NCI-H446 (cell line): ENCODE measurements at regions not wholly inside any gene's neighbourhood (a gene's known extent, or its start where the extent isn't known, plus 50 kb on each side); places are given as distances from the start of the nearest gene placed in this dataset.
A peak's percentile ranks its signal among the peaks of the same experiment; 100 is the strongest.

ENCODE experiments used
- DNase-seq, 2 experiments: peaks; one replicate each; lab custom pipeline; 2025; lab: John Stamatoyannopoulos, UW

DNA sequence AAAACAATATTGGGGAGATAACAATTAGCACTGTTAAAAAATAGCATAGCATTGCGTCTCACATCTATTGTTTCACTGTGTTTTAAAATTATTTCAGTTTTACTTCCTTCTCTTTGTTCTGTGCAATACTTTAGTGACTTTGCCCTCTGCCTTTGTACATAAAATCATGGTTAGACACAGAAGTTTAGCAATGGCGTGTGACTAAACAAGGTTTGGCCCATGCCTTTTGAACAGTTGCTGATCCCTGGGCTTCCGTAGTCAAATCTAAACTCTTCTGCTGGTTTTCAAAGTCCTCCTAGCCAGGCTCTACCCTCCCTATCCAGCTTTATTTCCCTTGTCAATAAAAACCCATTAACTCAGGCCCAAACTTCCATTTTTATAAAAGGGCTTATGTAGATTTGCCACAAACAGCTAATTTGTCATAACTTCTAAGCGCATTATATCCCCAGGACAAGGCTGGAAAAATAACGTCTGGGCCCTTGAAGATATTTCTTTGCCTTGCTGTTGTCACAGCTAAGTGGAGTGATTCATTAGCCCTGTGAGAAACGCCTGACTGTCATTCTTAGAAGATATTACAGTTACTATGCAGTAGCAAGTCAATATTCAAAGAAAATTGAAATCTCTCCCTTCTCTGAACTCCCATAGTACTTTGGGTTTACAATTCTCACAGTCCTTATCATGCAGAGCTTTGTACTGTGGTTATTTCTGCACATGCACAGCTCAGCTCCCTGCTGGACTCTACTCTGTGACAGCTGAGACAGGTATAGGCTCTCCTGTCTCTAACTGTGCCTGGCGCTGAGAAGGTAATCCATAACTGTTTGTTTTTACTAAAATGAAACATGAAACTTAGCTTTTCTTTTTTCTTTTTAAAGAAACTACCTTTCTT lies 123.4 kb upstream of the SLC24A5 start:
- no peak for DNase-seq

DNA sequence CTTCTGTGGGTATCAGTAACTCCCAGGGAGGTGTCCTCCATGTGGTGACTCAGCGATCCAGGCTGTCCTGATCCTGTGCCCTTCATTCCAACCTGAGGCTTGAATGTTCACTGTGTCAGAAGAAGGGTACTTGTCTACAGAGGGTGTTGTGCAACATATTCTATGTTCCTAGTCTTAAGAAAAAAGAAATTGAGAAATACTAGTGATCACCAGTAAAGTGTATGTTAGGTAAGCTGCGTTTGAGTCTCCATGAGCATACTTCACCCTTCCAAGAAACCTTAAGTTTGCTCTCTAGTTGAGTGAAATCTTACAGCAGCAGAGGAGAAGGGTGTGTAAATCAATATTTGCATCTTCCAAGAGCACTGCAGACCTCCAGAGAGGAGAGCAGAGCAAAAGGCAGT lies 122.2 kb upstream of the SLC24A5 start:
- no peak for DNase-seq

DNA sequence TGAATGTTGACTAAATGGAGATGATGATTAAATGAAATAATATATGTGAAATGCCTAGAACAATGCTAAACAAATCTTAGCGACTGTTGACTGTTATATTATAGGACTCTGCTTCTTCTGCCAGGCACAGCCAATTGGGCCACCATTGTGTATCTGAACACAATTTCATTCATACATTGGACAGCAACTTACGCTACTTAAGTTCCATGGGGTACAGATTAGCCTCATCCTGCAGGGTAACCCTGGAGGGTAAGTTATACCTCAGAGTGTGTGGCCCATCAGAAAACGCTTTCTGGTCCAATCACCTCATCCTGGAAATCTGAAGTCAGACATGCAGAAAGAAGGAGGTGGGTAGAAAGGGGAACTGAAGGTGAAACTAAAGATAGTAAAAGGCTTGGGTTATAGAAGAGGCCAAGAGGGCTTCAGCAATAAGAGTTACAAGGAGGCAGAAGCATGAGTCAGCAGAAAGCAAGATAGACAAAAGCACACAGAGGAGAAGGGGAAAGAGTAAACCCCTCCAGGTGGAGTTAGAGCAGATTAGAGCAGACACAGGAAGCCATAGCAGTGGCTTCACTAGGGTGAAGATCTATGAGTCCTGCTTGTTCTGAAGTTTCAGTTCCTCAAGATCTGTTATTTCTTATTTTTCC lies 119.3 kb upstream of the SLC24A5 start:
- DNase-seq = no peak

DNA sequence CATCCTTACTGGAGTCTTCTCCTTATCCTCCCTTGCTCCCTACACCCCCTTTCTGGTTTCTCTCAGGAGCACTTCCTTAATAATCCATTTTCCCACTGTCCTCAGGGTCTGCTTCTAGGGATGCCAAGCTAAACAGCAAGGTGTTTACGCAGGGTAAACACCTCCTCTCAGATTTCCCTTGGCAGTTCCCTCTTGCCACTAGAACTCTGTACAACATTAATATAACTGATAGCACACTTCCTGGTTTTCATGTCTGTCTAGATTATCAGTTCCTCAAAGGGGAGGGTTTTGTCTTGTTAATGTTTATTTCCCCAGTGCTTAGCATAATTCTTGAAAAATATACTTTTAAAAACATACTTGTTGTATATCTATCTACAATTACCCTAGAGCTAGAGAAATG lies 118.0 kb upstream of the SLC24A5 start:
- DNase-seq = no peak

DNA sequence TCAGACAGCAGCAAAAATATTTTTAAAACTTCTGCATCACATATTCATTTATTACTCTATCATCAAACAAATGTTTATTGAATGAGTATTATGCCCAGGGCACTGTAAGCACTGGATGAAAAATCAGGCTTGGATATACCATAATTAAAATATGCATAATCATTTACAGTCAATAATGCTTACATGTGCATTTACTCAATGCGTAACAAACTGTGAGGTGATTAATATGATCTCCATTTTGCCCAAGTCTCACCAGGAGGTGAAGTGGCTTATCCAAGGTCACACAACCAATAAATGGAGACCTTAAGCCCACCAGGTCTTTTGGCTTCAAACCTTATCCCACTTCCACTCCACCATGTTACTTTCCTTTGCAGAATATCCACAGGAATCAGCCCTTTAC lies 117.3 kb upstream of the SLC24A5 start:
- DNase-seq = no peak

DNA sequence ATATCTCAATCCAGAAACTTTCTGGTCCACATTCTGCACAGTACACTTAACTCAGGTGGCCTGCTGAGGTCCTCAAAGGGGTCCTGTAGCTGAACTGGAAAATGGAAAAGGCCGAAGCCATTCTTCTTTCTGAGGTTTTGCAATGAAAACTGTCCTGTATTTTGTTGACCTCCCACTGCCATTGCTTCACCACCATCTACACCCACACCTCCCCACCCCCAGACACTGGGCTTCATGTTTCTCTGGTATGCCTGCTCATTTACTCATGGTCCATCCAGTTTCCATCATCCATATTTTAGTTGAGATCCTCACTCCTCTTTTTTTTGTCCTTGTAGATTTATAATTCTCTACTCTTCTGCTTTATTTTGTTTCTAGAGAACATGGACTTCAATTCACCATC lies 115.7 kb upstream of the SLC24A5 start:
- no peak for DNase-seq

DNA sequence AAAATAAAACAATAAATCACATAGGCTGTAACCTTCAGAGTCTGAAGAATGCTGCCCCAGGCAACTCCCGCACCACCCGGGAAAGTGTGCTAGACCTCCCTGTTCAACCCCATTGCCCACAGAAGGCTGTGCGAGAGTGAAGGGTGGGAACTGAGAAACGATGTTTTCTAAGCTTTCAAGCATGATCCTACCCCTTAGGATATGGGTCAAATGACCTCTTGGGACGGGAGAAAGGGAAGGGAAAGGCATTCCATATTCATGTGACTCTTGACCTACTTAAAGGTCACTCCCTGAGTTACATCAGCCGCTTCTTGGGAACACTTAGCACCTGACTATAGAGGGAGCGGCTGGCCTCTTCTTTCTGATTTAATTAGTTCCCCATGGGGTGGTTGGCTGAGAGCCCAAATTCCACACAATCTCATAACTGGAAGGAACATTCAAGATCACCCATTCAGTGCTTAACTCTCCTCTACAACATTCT lies 114.7 kb upstream of the SLC24A5 start:
- no peak for DNase-seq

DNA sequence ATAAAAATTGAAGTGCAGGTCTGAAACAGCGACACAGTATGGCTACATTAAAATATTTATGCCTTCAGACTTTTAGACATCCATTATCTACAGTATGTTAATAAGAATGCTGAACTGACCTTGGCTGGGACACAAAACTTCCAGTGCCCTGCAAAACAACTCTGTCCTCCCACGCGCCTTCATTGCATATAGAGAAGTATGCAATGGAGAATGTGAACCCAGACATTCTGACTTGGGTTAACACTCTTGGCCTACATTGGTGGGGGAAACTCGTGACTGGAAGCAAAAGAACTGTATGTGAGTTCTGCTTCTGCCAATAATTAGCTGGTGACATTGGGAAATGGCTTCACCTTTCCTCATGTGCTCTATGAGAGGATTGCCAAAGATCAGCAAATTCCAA lies 110.5 kb upstream of the SLC24A5 start:
- DNase-seq = no peak

DNA sequence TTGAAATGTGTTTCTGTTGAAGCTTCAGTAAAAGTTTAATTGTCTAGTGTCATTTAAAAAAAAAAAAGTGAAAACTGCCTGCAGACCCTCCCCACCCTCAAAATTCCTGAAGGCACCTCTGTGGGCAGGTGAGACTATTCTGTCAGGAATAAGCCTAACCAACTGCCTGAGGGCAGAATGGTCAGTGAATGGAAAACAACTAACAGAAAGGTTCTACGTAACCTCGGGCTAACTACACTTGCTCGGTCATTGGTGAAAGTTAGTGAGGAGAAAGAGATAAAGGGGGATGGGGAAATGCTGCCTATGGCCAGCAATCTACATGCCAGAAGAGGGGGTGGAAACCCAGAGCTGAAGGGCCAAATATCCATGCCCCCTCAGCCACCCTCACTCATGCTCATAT lies 108.6 kb upstream of the SLC24A5 start:
- no peak for DNase-seq

DNA sequence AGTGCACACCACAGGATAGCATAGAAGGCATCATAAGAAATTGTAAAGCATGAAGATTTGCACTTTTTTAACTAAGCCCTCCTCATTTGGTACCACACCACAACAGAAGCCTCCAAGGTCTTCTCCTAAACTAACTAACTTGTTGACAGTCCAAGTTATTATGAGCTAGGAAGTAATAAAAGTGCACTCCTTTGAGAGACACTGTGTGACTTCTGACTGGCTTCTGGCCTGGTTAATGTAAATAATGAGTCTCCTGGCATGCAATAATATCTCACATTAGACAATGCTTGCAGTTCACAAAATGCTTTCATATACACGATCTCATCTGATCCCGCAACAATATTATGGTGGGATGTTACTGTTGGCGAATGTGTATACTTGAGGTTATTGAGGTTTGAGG lies 103.9 kb upstream of the SLC24A5 start:
- DNase-seq = no peak

DNA sequence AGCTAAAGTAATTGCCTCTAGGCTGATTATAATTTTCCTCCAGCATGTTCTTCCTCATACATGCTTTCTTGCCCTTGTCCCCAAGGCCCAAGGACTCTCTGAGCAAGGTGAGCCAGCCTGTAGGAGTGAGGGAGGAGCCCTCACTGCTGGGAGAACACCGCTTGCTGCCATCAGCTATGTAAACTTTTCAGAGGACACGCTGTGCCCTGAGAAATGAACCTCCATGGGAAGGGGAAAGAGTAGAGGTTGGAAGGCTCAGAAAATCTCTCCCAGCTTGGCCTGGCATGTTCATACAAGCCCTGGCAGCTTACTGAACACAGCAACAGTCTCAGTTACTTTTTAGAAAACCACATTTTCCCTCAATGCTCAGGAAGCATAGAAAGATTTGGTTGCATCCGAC lies 103.0 kb upstream of the SLC24A5 start:
- DNase-seq = no peak

DNA sequence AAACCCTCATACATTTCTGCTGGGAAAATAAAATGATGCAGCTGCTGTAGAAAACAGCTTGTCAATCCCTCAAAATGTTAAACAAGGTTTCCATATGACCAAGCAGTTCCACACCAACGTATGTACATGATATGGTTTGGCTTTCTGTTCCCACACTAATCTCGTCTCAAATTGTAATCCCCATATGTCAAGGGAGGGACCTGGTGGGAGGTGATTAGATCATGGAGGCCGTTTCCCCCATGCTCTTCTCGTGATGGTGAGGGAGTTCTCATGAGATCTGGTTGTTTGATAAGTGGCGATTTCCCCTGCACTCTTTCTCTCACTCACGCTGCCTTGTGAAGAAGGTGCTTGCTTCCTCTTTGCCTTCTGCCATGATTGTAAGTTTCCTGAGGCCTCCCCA lies 100.6 kb upstream of the SLC24A5 start:
- DNase-seq = no peak

DNA sequence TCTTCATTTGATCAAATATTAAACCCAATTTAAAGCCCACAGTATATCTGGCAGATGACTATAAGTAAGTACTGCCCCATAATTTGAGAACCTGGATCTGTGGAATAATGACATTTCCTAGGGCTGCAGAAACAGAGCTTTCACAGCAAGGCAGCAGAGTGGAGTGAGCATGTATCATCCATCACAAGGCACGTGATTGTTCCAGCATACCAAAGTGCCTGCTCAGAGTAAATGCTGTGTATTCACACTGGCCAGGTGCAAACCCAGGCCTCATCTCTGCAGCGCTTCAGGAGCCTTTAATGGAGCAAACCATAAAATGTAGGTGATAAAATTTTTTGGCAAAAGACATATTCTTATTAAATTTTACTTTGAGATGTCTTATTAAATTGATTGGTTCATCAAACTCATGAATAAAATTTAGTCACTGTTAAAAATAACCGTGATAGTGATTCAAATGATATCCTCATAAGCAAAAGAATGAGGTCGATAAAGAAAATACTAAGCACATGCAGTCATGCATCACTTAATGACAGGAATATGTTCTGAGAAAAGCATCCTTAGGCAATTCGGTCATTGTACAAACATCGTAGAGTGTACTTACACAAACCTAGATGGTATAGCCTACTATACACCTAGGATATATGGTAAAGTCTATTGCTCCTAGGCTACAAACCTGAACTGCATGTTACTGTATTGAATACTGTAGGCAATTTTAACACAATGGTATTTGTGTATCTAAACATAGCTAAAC lies 99.3 kb upstream of the SLC24A5 start:
- DNase-seq = no peak

DNA sequence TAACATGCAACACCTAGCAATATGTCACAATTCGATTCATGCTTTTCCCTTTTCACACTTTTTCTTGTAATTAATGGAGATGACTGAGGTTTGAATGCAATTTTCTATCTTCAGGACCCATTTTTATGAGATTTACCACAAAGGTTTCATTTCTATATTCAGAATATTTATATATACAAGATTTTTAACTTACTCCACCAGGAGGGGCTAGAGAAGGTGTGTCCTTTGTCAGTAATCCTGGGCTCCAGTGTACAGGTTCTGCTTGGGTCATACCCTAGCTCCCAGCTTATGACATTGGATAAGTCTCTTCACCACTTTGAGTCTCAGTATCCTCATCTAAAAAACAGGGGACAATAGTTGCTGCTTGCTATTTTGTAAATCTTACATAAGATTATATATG lies 95.7 kb upstream of the SLC24A5 start:
- DNase-seq = no peak

DNA sequence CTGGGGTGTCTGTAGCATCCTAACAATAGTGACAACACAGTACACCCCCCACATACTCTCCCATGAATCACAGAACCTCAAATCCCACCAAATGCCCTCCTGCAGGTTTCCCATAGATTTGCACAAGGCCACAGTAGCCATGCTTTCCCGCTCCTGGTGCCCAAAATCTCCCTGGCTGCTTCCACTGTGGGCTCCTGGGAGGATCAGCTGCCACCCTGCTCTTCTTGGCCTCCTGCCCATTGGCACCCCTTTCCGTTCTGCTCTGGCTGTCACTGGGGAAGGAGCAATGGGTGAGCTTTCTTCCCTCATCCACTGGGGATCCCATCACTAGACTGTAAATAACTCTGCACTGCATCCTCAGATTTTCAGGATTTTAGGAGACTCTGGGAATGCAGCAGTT lies 92.1 kb upstream of the SLC24A5 start:
- DNase-seq = no peak

DNA sequence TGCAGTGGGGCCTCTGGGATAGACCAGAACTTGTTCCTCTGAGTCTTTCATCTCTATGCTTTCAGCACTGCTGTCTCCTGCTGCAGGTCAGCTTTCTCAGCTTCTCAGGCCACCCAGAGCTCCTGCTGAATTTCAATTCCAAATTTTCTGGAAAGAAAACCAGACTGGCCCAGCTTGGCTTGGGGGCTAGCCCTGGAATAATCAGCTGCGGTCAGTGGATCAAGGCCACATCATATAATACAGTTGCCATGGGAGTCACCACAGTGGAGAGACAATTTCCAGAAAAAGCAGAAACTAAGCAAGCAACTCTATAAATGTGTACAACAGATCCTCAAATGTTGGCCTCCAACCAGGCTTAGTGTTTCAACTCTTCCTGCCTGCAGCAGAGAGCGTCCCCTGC lies 91.1 kb upstream of the SLC24A5 start:
- DNase-seq = no peak

DNA sequence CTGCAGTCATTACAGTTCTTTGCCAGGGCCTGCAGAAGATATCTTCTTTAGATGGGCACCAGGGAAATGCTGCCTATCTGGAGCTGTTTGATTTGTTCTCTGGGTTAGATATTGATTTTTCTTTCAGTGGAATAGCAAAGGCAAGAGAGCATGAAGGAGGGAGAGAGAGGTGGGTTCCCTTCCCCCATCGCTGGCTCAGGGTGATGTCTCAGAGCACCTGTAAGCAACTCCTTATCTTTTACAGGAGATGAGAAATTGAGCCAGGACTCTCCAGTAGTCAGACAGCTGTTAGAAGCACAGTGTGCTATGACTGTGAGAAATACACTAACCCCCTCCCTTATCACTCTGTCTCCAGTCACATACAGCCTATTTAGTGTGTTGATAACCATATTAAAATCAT lies 89.3 kb upstream of the SLC24A5 start:
- no peak for DNase-seq

DNA sequence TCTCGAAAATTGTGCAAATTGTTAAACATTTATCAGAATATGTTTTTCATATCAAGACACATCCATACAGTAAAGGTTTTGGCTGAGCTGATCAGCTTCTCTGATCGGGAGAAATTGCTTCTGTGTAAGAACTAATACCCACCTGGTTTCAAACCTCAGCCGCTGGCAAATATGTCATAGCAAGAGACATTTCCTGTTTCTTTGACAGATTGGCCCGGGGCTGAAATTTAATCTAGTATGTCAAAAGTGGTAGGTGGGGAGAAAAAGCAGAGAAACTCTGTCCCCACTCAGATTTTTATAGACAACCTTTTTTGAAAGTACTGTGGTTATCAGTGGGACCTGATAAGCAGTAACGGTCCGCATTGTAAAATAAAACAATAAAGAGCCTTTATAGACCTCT lies 88.8 kb upstream of the SLC24A5 start:
- no peak for DNase-seq

DNA sequence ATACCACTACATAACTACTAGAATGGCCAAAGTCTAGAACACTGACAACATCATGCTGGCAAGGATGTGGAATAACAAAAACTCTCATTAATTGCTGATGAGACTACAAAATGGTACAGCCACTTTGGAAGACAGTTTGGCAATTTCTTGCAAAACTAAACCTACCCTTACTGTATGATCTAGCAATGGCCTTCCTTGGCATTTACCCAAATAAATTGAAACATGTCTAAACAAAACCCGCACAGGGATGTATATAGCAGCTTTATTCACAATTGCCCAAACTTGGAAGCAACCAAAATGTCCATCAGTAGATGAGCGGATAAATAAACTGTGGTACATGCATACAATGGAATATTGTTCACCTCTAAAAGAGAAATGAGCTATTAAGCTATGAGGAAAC lies 87.9 kb upstream of the SLC24A5 start:
- DNase-seq = no peak

DNA sequence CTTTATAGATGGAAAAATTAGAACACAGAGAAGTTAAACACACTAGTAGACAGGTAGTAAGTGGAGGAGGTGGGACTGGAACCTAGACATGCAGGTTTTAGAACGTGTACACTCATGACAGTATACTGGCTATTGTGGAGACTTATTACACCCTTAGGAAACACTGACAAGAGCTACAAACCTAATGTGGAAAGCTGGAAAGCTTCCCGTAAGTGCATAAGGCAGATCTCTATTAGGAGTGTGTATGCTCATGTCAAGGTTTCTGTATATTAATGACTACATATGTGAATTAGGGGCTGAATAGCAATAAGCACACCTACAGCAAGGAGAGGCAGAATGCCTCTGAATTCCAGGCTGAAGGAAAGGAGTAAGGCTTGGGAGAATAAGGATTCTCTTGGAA lies 82.6 kb upstream of the SLC24A5 start:
- DNase-seq = no peak

DNA sequence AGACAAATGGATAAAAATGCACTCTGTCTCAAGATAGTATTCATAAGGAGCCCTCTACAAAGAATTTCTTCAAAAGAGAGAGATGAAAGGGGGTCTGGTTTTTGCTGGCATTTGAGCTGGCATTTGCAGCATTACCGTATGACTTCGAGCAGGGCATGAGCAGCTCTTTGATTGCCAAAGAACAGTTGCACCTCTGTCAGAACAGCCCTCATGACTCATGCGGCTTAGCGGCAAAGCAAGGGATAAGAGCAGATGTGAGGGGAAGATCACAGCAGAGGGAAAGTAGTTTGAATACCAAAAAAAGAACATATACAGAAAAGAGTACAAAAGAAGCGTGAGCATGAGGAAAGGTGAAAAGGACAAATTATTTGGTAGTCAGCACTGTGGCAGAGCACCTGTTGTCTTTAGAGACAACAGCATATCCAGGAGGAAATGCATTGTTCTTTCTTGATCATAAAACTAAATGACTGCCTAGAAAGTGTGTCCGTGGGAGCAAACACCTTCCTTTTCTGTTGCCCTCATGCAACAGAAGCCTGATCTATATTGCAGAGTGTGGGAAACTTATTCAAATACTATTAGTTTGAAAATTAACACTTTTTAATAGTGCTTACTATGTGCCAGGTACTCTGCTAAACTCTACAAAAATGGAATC lies 80.5 kb upstream of the SLC24A5 start:
- peak in 1 of 2 experiments; percentile 34 for DNase-seq

DNA sequence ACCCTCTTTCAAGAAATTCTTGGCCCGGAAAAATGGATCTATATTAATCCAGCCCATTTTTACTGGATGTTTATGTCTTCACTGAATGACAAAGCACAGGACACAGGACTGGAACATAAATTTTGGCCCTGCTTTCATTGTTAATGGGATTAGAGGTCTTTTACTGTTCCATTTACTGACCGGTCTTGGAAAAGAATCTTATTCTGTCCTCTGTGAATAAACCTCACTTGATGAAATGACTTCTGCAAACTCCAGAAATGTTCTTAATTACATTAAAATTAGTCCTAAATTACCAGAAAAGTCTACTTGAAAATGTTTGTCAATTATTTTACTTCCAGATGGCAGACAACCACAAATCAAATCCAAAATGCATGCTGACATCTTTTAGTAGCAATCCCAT lies 79.3 kb upstream of the SLC24A5 start:
- DNase-seq = no peak
